HCT116 (cell line): ENCODE measurements at regions not wholly inside any gene's neighbourhood (a gene's known extent, or its start where the extent isn't known, plus 50 kb on each side); places are given as distances from the start of the nearest gene placed in this dataset.

ENCODE experiments used
- ATAC-seq: fragments of 200-7000 bp; cut with Tn5 transposase; 2 replicates; pipeline ENCODE4 v1.9.1; 2020; ENCODE audit warnings: mild to moderate bottlenecking, moderate library complexity
- BruUV-seq: library from RNA; stranded (reverse); fragments of 400-500 nt; replicated peaks from 2 replicates; lab custom pipeline; 2021; lab: Mats Ljungman, UMichigan
- CTCF ChIA-PET: fragments of 300-600 bp; sonication (Branson Sonifier 250); formaldehyde crosslinking; loops from one replicate; lab custom pipeline; 2021; ENCODE audit warnings: antibody characterized with exemption; lab: Charles Lee
- POLR2A ChIA-PET: fragments of 300-600, 350-600 bp; sonication (Branson Sonifier 250); formaldehyde crosslinking; loops from one replicate; lab custom pipeline; 2021; ENCODE audit warnings: antibody characterized with exemption; lab: Charles Lee
- RAD21 ChIA-PET, 2 experiments: fragments of 300-600 bp; sonication (Branson Sonifier 250); formaldehyde crosslinking; loops; one replicate each; lab custom pipeline; 2023; ENCODE audit warnings: low total read pairs in 2 of 2; ENCODE audit not compliant: uncharacterized antibody in 2 of 2, unreplicated experiment in 2 of 2, low non-redundant PET in 1 of 2; lab: Charles Lee
- DNase-seq: peaks from one replicate; pipeline ENCODE4 v3.0.0-alpha.2; 2010; ENCODE audit warnings: low read depth, low spot score
- H2AFZ ChIP-seq: fragments of 200-600 bp; shearing (Covaris generic), sonication (generic); 2 replicates; pipeline ENCODE4 v1.6.1; 2017; ENCODE audit warnings: low read depth, mixed run types, mixed read lengths, antibody characterized with exemption, low read length; ENCODE audit not compliant: poor library complexity, severe bottlenecking
- H3K27ac ChIP-seq: 2 replicates; pipeline ENCODE4 v1.5.1; 2012; ENCODE audit warnings: low read depth, low read length
- H3K27me3 ChIP-seq: fragments of 200-600 bp; sonication (generic); 2 replicates; pipeline ENCODE4 v1.6.1; 2016; ENCODE audit warnings: mixed run types, low read length, mixed read lengths; ENCODE audit not compliant: insufficient read depth
- H3K36me3 ChIP-seq, 2 experiments: fragments of 200-500 bp in 1 of 2; fragments of 200-600 bp in 1 of 2; sonication (Bioruptor generic) in 1 of 2; sonication (generic) in 1 of 2; 2 replicates each; pipeline versions ENCODE4 v1.5.1 to v1.6.1; 2014 to 2016; ENCODE audit warnings: low read length in 2 of 2, inconsistent platforms in 1 of 2, mixed read lengths in 1 of 2, mixed run types in 1 of 2; ENCODE audit not compliant: insufficient read depth in 2 of 2, control insufficient read depth in 1 of 2
- H3K4me1 ChIP-seq, 2 experiments: fragments of 200-600 bp in 1 of 2; sonication (generic) in 1 of 2; 2 replicates each; pipeline versions ENCODE4 v1.5.1 to v1.6.1; 2012 to 2017; ENCODE audit warnings: low read length in 2 of 2, inconsistent platforms in 1 of 2, mild to moderate bottlenecking in 1 of 2, mixed read lengths in 1 of 2, mixed run types in 1 of 2, moderate library complexity in 1 of 2; ENCODE audit not compliant: insufficient read depth in 2 of 2, control insufficient read depth in 1 of 2
- H3K4me2 ChIP-seq: fragments of 200-600 bp; sonication (generic); 2 replicates; pipeline ENCODE4 v1.6.1; 2017; ENCODE audit warnings: mixed run types, low read length, mixed read lengths
- H3K4me3 ChIP-seq, 2 experiments: fragments of 200-600 bp in 1 of 2; sonication (generic) in 1 of 2; replicated peaks in 1 of 2; 2 replicates each; pipeline ENCODE4 v1.5.1; 2011 to 2016; ENCODE audit warnings: low read length in 2 of 2, control low read depth in 1 of 2, low read depth in 1 of 2, mild to moderate bottlenecking in 1 of 2, mixed read lengths in 1 of 2, mixed run types in 1 of 2
- H3K79me2 ChIP-seq: fragments of 200-600 bp; sonication (generic); 2 replicates; pipeline ENCODE4 v1.6.1; 2017; ENCODE audit warnings: mild to moderate bottlenecking, mixed run types, low read length, moderate library complexity, mixed read lengths; ENCODE audit not compliant: insufficient read depth
- H3K9ac ChIP-seq: fragments of 200-600 bp; sonication (generic); 2 replicates; pipeline ENCODE4 v1.6.1; 2016; ENCODE audit warnings: low read length, mixed read lengths
- H3K9me2 ChIP-seq: fragments of 200-600 bp; sonication (generic), shearing (Covaris generic); 2 replicates; pipeline ENCODE4 v1.6.1; 2017; ENCODE audit warnings: mixed run types, mild to moderate bottlenecking, moderate library complexity; ENCODE audit not compliant: insufficient read depth
- H3K9me3 ChIP-seq, 2 experiments: fragments of 200-500 bp in 1 of 2; fragments of 200-600 bp in 1 of 2; sonication (Bioruptor generic) in 1 of 2; sonication (generic) in 1 of 2; 2 replicates each; pipeline ENCODE4 v1.6.1; 2014 to 2017; ENCODE audit warnings: low read length in 2 of 2, mixed read lengths in 2 of 2, inconsistent platforms in 1 of 2, low read depth in 1 of 2, mild to moderate bottlenecking in 1 of 2, mixed run types in 1 of 2, moderate library complexity in 1 of 2; ENCODE audit not compliant: control insufficient read depth in 1 of 2, insufficient read depth in 1 of 2
- H4K20me1 ChIP-seq: fragments of 200-600 bp; sonication (generic), shearing (Covaris generic); 2 replicates; pipeline ENCODE4 v1.6.1; 2017; ENCODE audit warnings: mixed run types, mild to moderate bottlenecking, moderate library complexity; ENCODE audit not compliant: insufficient read depth
- ATF3 ChIP-seq: IDR thresholded peaks from 2 replicates; pipeline ENCODE4 v1.6.1; 2012
- CEBPB ChIP-seq: IDR thresholded peaks from 2 replicates; pipeline ENCODE4 v1.6.1; 2012; ENCODE audit warnings: low read depth
- ELF1 ChIP-seq: IDR thresholded peaks from 2 replicates; pipeline ENCODE4 v1.6.1; 2012; ENCODE audit warnings: low read depth, borderline replicate concordance
- EZH2phosphoT487 ChIP-seq: fragments of 200-600 bp; IDR thresholded peaks from 2 replicates; pipeline ENCODE4 v1.6.1; 2018; ENCODE audit warnings: antibody characterized with exemption, borderline replicate concordance
- FOSL1 ChIP-seq: IDR thresholded peaks from 2 replicates; pipeline ENCODE4 v1.6.1; 2012; ENCODE audit warnings: low read depth
- JUND ChIP-seq: IDR thresholded peaks from 2 replicates; pipeline ENCODE4 v1.6.1; 2012
- POLR2A ChIP-seq: IDR thresholded peaks from 2 replicates; pipeline ENCODE4 v1.7.0; 2011; ENCODE audit warnings: borderline replicate concordance; ENCODE audit not compliant: insufficient read depth, insufficient read length; ENCODE audit errors: extremely low read depth
- SIN3A ChIP-seq: IDR thresholded peaks from 2 replicates; pipeline ENCODE4 v1.6.1; 2012; ENCODE audit warnings: low read depth
- SRF ChIP-seq: IDR thresholded peaks from 2 replicates; pipeline ENCODE4 v1.6.1; 2012; ENCODE audit warnings: low read depth
- TCF7L2 ChIP-seq: IDR thresholded peaks from 2 replicates; pipeline ENCODE4 v1.7.0; 2011; ENCODE audit warnings: borderline replicate concordance, inconsistent platforms; ENCODE audit not compliant: insufficient read depth, insufficient read length; ENCODE audit errors: extremely low read depth
- intact Hi-C: fragments of 100-400 bp; cut with micrococcal nuclease; formaldehyde crosslinking; loops from 2 replicates; pipeline ENCODE4 v1.10.0; 2022
- TF ChIP-seq, protein P1 (sequence below): IDR thresholded peaks from 2 replicates; pipeline ENCODE4 v1.6.1; 2012
- TF ChIP-seq, protein P2 (sequence below): IDR thresholded peaks from 2 replicates; pipeline ENCODE4 v1.6.1; 2012; ENCODE audit warnings: low read depth

DNA sequence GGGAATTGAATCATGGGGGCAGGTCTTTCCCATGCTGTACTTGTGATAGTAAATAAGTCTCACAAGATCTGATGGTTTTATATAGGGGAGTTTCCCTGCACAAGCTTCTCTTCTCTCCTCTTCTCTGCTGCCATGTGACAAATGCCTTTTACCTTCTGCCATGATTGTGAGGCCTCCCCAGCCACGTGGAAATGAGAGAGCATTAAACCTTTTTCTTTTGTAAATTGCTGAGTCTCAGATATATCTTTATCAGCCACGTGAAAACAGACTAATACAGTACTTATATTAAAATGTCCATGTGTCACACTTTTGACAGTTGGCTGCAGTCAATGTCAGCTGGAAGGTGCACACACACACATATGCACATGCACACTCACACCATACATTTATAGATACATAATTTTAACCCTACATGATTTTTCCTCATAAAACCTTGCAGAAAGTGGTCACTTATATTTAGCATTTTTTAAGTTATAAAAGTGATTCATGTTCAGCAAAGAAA lies 128.9 kb downstream of the OTOR start:
- no TSS peak for BruUV-seq
- Histone ChIP-seq H3K9me2 (no peaks in the 10 kb centered on the region; the same call in 1 of the 2 replicates), H3K79me2 (no peaks in the 10 kb centered on the region)
- RAD21 ChIA-PET = no interaction called here
- TF ChIP-seq TCF7L2 = no peak
- no peak for TF ChIP-seq JUND
- TF ChIP-seq, protein P1, sequence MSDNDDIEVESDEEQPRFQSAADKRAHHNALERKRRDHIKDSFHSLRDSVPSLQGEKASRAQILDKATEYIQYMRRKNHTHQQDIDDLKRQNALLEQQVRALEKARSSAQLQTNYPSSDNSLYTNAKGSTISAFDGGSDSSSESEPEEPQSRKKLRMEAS = no peak
- no peak for TF ChIP-seq ELF1
- TF ChIP-seq ATF3 = no peak
- TF ChIP-seq POLR2A = no peak
- TF ChIP-seq, protein P2, sequence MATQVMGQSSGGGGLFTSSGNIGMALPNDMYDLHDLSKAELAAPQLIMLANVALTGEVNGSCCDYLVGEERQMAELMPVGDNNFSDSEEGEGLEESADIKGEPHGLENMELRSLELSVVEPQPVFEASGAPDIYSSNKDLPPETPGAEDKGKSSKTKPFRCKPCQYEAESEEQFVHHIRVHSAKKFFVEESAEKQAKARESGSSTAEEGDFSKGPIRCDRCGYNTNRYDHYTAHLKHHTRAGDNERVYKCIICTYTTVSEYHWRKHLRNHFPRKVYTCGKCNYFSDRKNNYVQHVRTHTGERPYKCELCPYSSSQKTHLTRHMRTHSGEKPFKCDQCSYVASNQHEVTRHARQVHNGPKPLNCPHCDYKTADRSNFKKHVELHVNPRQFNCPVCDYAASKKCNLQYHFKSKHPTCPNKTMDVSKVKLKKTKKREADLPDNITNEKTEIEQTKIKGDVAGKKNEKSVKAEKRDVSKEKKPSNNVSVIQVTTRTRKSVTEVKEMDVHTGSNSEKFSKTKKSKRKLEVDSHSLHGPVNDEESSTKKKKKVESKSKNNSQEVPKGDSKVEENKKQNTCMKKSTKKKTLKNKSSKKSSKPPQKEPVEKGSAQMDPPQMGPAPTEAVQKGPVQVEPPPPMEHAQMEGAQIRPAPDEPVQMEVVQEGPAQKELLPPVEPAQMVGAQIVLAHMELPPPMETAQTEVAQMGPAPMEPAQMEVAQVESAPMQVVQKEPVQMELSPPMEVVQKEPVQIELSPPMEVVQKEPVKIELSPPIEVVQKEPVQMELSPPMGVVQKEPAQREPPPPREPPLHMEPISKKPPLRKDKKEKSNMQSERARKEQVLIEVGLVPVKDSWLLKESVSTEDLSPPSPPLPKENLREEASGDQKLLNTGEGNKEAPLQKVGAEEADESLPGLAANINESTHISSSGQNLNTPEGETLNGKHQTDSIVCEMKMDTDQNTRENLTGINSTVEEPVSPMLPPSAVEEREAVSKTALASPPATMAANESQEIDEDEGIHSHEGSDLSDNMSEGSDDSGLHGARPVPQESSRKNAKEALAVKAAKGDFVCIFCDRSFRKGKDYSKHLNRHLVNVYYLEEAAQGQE = no peak
- TF ChIP-seq EZH2phosphoT487 = no peak
- no peak for TF ChIP-seq FOSL1
- TF ChIP-seq SRF = no peak
- no peak for TF ChIP-seq CEBPB
- no peak for TF ChIP-seq SIN3A
- TF ChIP-seq, all 23 proteins: peak for 0
- ChIA-PET POLR2A (no interaction called here), CTCF (no interaction called here)
- Histone ChIP-seq H2AFZ (no peak overlapping the region), H4K20me1 (no peaks in the 10 kb centered on the region), H3K27me3 (no peaks in the 10 kb centered on the region), H3K4me3 (no peak overlapping the region), H3K9me3 (no peaks in the 10 kb centered on the region), H3K4me1 (no peaks in the 10 kb centered on the region), H3K9ac (no peak overlapping the region), H3K36me3 (no peaks in the 10 kb centered on the region), H3K4me2 (no peak overlapping the region), H3K27ac (no peak overlapping the region)
- no peak for ATAC-seq
- intact Hi-C loops = no loop called here
- no peak for DNase-seq
